Colonic mucosa (tissue), 4 donors: ENCODE measurements at regions not wholly inside any gene's neighbourhood (a gene's known extent, or its start where the extent isn't known, plus 50 kb on each side); places are given as distances from the start of the nearest gene placed in this dataset.
"Not testable (repeated sequence)": the region's sequence is repeated elsewhere in the genome, so short reads cannot be mapped to it uniquely, and the experiment has no call there.

Experiments used
- DNase-seq: peaks from one replicate; pipeline ENCODE4 v3.0.0-alpha.2; 2020
- H3K27ac ChIP-seq: fragments of 200-600 bp; one replicate; pipeline ENCODE4 v1.8.0; 2021
- H3K27me3 ChIP-seq: fragments of 200-600 bp; one replicate; pipeline ENCODE4 v1.8.0; 2021
- H3K36me3 ChIP-seq: fragments of 200-600 bp; one replicate; pipeline ENCODE4 v1.8.0; 2021
- H3K4me1 ChIP-seq: fragments of 200-600 bp; one replicate; pipeline ENCODE4 v1.8.0; 2021; ENCODE audit warnings: mild to moderate bottlenecking
- H3K4me3 ChIP-seq: fragments of 200-600 bp; one replicate; pipeline ENCODE4 v1.8.0; 2021
- H3K9ac ChIP-seq, 2 donors: one replicate each; pipeline ENCODE4 v1.7.0; 2013; ENCODE audit warnings: control low read depth in 2 of 2, low read depth in 2 of 2, low read length in 2 of 2
- H3K9me3 ChIP-seq: fragments of 200-600 bp; one replicate; pipeline ENCODE4 v1.8.0; 2021
- intact Hi-C: fragments of 100-400 bp; cut with DNase I; formaldehyde crosslinking; loops from one replicate; pipeline ENCODE4 v1.14.1; 2022
- TF ChIP-seq, protein P1 (sequence below): fragments of 200-600 bp; IDR thresholded peaks from one replicate; pipeline ENCODE4 v1.8.0; 2022; ENCODE audit warnings: antibody characterized with exemption, mild to moderate bottlenecking
- donor health status: healthy.
- donor health status: DM: no; HTN: no; CAD: no.
- donor health status: DM: no; HTN: no; CAD: no.

DNA sequence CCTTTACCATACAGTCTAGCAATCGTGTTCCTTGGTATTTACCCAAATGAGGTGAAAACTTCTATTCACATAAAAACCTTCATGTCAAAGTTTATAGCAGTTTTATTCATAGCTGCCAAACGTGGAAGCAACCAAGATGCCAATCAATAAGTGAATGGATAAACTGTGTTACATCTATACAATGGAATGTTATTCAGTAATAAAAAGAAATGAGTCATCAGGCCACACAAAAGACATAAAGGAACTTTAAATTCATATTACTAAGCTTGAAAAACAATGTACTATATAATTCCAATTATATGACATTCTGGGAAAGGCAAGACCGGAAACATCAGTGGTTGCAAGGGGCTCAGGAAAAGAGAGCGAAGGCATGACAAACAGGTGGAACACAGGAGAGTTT, 679.9 kb downstream of the ISL1 start:
- TF ChIP-seq, protein P1, sequence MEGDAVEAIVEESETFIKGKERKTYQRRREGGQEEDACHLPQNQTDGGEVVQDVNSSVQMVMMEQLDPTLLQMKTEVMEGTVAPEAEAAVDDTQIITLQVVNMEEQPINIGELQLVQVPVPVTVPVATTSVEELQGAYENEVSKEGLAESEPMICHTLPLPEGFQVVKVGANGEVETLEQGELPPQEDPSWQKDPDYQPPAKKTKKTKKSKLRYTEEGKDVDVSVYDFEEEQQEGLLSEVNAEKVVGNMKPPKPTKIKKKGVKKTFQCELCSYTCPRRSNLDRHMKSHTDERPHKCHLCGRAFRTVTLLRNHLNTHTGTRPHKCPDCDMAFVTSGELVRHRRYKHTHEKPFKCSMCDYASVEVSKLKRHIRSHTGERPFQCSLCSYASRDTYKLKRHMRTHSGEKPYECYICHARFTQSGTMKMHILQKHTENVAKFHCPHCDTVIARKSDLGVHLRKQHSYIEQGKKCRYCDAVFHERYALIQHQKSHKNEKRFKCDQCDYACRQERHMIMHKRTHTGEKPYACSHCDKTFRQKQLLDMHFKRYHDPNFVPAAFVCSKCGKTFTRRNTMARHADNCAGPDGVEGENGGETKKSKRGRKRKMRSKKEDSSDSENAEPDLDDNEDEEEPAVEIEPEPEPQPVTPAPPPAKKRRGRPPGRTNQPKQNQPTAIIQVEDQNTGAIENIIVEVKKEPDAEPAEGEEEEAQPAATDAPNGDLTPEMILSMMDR: no peak
- H3K27me3 ChIP-seq: no peaks in the 10 kb centered on the region
- DNase-seq: no peak
- no peak overlapping the region for H3K27ac ChIP-seq
- intact Hi-C loops: no loop called here
- H3K4me3 ChIP-seq: no peak overlapping the region
- no peaks in the 10 kb centered on the region for H3K4me1 ChIP-seq
- H3K9me3 ChIP-seq: no peaks in the 10 kb centered on the region
- no peaks in the 10 kb centered on the region for H3K36me3 ChIP-seq
- H3K9ac ChIP-seq: no peak overlapping the region

DNA sequence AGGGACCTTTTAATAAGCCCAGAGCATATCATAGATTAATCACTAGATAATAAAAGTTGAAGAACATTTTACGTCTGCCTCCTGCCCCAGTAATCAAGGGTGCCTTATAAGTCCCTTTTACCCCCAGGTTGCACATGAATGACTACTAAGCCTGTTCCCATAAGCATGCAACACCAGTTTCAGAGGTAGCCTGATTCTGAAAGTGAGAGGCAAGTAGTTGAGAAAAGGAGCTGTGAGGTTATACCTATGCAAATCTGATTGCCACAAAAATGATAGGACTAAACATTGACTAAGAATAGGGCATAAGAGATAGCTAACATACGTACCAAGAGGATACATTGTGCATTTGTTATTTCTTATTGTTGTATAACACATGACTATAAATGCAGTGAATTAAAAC, 681.9 kb downstream of the ISL1 start:
- no peaks in the 10 kb centered on the region for H3K36me3 ChIP-seq
- no peak overlapping the region for H3K4me3 ChIP-seq
- TF ChIP-seq, protein P1: no peak
- no peak overlapping the region for H3K27ac ChIP-seq
- no peaks in the 10 kb centered on the region for H3K9me3 ChIP-seq
- no peaks in the 10 kb centered on the region for H3K27me3 ChIP-seq
- no peaks in the 10 kb centered on the region for H3K4me1 ChIP-seq
- no peak overlapping the region for H3K9ac ChIP-seq
- intact Hi-C loops: no loop called here
- no peak for DNase-seq

DNA sequence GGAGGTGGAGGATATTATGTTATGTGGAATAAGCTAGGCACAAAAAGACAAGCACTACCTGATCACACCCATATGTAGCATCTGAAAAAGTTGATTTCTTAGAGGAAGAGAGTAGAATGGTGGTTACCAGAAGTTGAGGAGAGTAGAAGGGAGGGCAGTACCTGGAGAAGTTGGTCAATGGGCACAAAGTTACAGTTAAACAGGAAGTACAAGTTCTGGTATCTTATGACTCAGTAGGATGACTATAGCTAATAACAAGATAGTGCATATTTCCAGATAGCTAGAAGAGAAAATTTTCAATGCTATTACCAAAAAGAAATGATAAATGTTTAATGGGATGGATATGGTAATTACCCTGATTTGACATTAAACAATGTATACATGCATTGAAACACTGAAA, 686.7 kb downstream of the ISL1 start:
- no peaks in the 10 kb centered on the region for H3K4me1 ChIP-seq
- H3K9me3 ChIP-seq: no peaks in the 10 kb centered on the region
- no peak overlapping the region for H3K27ac ChIP-seq
- H3K4me3 ChIP-seq: no peak overlapping the region
- no peak for DNase-seq
- no peak overlapping the region for H3K9ac ChIP-seq
- H3K36me3 ChIP-seq: no peaks in the 10 kb centered on the region
- intact Hi-C loops: no loop called here
- no peaks in the 10 kb centered on the region for H3K27me3 ChIP-seq
- TF ChIP-seq, protein P1: no peak

DNA sequence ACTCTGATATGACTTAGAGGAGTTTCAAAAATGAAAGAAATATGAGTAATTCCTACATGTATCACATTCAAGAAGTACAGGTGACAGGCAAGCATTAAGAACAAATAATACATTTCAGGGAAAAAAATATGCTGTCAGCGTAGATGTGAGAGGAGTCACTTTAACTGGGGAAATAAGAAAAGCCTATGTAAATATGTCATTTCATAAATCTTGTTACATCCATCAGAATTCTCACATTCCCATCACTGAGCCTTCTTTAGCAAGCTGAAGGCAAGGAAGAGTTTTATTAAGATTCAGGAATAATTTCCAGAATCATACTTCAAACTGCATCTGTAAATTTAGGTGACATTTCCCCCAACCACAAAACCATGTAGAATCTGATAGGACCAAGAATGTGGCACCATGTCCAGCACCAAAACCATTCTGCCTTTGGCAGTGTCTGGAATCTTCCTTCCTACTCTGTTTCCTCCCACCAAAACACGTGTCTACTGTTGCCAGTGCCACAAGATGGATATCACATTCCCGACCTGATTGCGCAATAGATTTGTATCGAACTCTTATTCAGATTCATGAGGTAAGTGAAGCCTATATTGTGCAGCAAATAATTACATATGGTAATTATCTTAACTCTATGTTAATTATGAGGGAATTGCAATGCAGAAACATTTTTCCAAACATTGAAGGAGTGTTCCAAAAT, 690.9 kb downstream of the ISL1 start:
- Histone ChIP-seq H3K4me1 (no peaks in the 10 kb centered on the region), H3K27ac (no peak overlapping the region), H3K9ac (no peak overlapping the region), H3K4me3 (no peak overlapping the region), H3K36me3 (no peaks in the 10 kb centered on the region), H3K9me3 (no peaks in the 10 kb centered on the region), H3K27me3 (no peaks in the 10 kb centered on the region)
- no peak for DNase-seq
- TF ChIP-seq, protein P1: no peak
- intact Hi-C loops: no loop called here

DNA sequence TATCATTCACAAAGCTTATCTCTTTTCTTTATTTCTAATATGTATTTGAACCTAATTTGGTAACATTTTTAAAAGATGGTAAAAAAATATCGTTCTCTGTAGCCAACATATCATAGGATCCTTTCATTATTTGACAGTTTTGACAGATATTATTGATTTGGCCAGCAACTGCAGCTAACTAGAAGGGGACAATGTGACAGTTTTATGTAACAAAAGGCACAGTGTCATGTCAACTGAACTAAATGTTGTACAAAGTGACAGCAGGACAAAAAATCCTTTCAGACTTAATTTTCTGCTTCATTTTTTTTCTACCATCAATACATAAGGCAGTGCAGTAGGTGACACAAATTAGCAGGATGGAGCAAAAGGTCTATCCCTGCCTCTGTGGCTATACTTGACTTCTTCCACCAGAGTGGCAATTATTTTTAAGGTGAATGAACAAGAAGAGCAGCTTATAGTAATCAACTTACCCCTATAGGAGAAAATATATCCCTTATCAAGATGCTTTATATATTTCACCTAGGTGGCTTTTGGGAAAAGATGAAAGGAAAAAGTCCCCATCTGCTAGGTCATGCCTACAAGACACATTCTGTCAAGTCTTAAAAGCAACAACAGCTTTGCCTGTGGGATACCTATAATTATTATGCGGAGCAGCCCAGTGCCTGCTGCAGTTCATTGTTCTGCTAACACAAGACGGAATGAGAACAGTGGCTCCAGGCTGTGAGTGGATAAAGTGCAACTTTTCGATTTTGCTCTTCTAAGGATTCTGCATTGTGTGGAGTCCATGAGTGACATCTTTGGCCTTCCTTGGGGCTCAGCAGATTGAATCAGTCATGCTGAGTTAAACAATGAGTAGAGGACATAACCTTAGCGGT, 694.9 kb downstream of the ISL1 start:
- TF ChIP-seq, protein P1: no peak
- Histone ChIP-seq H3K27ac (no peak overlapping the region), H3K4me1 (no peaks in the 10 kb centered on the region), H3K9ac (no peak overlapping the region), H3K9me3 (no peaks in the 10 kb centered on the region), H3K27me3 (no peaks in the 10 kb centered on the region), H3K4me3 (no peak overlapping the region), H3K36me3 (no peaks in the 10 kb centered on the region)
- DNase-seq: no peak
- intact Hi-C loops: no loop called here

DNA sequence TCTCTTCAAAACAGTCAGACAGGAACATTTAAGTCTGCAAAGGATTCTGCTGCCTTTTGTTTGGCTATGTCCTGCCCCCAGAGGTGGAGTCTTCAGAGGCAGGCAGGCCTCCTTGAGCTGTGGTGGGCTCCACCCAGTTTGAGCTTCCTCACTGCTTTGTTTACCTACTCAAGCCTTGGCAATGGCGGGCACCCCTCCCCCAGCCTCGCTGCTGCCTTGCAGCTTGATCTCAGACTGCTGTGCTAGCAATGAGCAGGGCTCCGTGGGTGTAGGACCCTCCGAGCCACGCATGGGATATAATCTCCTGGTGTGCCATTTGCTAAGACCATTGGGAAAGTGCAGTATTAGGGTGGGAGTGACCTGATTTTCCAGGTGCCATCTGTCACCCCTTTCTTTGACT, 685.4 kb upstream of the ITGA1 start:
- intact Hi-C loops, H3K4me1 ChIP-seq, H3K27ac ChIP-seq, H3K4me3 ChIP-seq, H3K36me3 ChIP-seq, H3K9me3 ChIP-seq, DNase-seq, H3K27me3 ChIP-seq, H3K9ac ChIP-seq: not testable (repeated sequence)
